CMK (cell line): ENCODE measurements at regions not wholly inside any gene's neighbourhood (a gene's known extent, or its start where the extent isn't known, plus 50 kb on each side); places are given as distances from the start of the nearest gene placed in this dataset.

Source experiments
- DNase-seq: peaks from one replicate; pipeline ENCODE4 v3.0.0-alpha.2; 2010; ENCODE audit warnings: low read depth

DNA sequence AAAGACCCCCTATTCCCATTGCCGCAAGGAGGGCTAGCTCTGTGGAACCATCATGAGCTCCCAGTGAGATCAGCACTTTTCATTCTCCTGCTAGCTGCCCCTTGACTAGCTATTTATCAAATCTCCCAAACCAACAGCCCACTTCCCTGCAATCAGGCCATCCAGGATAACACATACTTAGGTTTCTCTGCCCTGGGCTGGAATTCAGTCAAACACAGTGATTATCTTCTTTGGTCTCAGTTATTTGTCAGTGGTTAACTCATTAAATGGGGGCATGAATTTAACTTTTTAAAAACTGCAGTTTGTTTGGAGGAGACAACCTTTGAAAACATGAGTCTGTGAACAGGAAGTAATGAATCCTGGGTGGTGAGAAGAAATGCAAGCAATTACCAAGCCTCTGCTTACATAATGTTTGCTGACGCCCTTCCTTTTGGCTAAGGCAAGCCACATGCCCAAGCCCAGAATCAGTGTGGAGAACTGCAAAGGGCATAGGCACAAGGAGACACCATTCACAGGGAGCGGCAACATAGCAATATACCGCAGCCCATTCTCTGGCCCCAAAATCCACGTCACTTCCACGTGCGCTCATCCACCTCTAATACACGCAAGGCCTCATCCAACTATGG, 275.0 kb downstream of the DRD1 start:
- no peak for DNase-seq

- DNase-seq = no peak
These were observed 278.0 kb downstream of the DRD1 start for GRCh38 chr5:175166026-175166425.

DNA sequence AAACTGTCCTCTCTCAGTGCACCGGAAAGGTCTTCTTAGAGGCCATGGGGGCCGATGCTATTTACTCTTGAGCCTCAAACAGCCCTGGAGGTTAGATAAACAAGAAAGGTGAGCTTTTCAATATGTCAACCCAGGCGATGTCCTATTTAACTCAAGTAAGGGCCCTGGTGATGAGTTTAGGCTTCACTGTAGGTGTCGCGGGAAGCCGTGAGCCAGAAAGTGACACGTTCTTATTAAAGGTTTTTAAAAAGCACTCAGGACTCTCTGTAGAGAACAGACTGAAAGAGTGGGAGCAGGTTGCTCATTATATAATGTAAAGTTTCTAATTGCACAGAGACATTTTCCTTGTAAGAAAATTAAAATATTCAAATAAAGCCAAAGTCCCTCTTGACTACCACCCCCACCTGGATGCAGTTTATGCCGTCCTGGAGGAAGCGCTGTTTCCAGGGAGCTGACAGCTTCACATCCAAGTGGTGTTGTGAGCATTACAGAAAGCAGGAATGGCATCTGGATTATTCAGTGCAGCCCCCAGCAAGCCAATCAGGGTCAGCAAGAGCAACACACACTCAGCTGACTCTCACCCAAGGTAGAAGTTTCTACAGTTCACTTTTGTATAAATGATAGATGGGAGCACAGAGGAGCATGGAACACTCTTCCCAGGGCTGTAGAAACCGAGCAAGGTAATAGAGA, 280.3 kb downstream of the DRD1 start:
- no peak for DNase-seq

DNA sequence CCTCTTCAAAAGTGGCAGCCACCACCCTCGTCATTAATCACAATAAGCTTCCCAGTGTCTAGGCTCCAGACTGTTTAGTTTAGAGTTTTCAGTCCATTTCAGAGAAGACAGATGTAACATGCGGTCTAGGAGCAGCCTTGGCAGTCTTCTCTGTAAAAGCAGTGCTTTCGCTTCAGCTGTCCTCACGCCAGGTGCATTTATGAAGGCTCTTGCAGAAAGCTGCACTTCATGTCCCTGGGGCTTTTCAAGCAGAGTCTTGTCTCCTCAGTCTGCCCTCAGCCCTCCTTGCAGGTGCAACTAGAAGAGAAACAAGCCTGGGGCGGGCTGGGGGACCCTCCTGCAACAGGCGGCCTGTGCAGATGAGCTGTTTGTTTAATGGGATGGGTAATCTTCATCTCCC, 281.9 kb downstream of the DRD1 start:
- no peak for DNase-seq

- no peak for DNase-seq
These were observed 284.0 kb downstream of the DRD1 start for GRCh38 chr5:175159956-175160355.

DNA sequence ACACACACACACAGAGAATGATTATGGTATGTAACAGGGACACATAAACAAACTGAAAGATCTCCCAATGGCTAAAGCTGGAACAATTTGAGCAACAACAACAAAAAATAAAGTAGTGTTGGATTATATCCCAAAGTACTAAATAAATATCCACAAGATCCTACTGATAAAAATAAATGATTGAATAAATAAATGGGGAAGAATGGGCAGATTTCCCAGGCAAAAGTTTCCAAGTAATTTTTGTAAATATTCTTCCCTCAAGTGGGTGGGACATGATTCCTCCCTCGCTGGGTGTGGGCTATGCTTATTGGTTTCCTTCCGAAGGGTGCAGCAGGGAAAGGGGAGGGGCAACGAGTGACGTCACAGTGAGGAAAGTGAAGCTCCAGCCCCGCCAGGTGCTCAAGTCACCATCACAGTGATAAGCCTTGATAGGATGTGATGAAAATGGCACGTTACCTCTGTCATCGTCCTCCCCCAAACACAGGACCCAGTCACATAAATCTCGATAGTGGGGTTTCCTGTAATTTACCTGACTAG, 295.3 kb downstream of the DRD1 start:
- no peak for DNase-seq

DNA sequence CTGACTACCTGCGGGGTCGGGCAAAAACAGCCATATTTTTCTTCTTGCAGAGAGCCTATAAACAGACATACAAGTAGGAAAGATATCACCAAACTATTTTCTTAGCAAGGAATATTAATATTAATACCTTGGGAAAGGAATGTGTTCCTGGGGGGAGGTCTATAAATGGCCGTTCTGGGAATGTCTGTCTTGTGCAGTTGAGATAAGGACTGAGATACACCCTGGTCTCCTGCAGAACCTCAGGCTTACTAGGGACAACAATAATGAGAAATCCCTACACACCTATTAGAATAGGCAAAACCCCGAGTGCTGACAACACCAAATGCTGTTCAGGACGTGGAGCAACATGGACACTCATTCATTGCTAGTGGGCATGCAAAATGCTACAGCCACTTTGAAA, 297.2 kb downstream of the DRD1 start:
- no peak for DNase-seq

GRCh38 chr5:175141421-175141820, 302.6 kb downstream of the DRD1 start:
- DNase-seq = no peak

DNA sequence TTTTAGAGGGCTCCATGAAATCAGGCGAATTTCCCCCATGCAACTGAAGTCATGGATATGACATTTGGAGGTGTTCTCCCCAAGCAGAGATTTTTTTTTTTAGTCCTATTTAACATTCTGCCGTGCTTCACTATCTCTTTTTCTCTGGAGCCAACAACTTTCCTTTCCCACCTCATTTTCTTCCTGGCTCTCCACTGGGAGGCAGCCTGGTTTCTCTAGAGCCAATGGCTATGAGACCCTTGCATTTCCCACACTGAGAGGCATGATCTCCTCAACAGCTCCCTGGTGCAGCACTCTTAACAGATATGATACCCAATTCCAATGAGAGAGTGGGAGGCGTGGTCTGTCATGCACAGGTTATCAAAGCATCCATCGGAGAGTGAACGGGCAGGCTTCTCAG, 310.8 kb downstream of the DRD1 start:
- DNase-seq = no peak

- no peak for DNase-seq
These were observed 312.6 kb downstream of the DRD1 start for GRCh38 chr5:175131432-175131831.

DNA sequence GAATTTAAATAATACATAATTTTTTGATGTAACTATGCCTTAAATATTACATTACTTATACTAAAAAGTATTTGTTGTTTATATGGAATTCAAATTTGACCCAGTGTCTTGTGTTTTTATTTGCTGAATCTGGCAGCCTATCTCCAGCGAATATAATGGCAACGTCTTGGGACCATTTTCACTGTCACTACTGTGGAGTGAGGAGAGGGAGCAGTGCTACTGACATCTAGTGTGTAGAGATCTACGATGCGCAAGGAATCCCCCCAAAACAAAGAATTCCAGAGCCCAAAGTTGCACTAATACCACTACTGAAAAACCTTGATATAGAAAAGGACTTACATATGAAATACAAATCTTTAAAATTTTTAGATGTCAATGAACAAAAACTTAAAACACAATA, 314.4 kb downstream of the DRD1 start:
- no peak for DNase-seq

- peak; percentile 58 for DNase-seq
These were observed 314.9 kb downstream of the DRD1 start for GRCh38 chr5:175129121-175129520.

- DNase-seq = no peak
These were observed 319.2 kb downstream of the DRD1 start for GRCh38 chr5:175124821-175125220.

DNA sequence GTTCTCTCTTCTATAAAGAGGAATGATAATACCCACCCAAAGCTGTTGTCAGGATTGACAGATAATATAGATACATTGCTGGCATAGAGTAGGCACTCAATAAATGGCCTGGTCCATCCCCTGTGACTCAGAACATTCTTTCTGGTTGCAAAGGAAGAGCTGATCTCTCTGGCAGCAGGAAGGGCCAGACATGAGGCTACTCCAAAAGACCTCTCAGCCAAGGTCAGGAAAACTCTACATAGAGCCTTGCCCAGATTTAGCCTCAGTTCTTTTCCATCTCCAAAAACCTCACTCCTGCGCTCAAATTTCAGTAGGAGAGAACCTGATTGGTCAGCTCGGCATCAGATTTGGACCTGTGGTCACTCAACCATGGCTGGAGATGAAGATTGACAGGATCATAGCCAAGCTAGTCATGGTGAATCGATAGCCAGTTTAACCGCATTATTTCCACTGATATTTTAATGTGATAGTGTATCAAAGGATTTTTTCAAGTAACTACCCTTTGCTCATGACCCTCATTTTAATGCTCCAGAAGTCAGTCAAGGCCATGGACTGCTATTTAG, 319.6 kb downstream of the DRD1 start:
- DNase-seq = no peak

DNA sequence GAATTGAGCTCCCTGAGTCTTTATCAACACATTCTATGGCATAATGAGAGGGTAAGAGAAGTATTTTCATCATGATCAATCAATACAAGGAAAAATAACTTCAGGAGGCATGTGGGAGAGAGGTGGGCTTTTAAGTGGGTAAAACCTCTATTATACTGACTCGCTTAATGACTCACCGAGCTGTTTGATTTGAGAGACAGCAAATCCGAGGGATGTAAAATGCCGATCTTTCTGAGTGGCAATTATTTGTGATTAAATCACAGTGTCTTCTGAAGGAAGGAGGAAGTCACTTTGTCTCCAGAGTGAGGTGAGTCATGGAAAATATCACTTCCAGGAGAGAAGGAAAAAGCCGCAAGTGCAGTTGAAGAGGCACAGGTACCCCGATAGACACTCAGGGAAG, 320.4 kb downstream of the DRD1 start:
- no peak for DNase-seq

- no peak for DNase-seq
These were observed 322.5 kb downstream of the DRD1 start for GRCh38 chr5:175121457-175121856.

DNA sequence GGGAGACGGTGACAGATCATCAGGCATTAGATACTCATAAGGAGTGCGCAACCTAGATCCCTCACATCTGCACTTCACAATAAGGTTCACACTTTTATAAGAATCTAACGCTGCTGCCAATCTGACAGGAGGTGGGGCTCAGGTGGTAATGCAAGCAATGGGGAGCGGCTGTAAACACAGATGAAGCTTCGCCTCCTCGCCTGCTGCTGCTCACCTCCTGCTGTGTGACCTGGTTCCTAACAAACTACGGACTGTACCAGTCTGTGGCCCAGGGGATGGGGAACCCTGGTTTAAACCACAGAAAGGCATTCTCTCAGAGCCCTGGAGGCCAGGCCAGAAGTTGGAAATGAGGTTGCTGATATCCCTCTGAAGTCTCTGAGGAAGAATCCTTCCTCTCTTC, 323.6 kb downstream of the DRD1 start:
- DNase-seq = no peak

- no peak for DNase-seq
These were observed 325.2 kb downstream of the DRD1 start for GRCh38 chr5:175118700-175119309.

DNA sequence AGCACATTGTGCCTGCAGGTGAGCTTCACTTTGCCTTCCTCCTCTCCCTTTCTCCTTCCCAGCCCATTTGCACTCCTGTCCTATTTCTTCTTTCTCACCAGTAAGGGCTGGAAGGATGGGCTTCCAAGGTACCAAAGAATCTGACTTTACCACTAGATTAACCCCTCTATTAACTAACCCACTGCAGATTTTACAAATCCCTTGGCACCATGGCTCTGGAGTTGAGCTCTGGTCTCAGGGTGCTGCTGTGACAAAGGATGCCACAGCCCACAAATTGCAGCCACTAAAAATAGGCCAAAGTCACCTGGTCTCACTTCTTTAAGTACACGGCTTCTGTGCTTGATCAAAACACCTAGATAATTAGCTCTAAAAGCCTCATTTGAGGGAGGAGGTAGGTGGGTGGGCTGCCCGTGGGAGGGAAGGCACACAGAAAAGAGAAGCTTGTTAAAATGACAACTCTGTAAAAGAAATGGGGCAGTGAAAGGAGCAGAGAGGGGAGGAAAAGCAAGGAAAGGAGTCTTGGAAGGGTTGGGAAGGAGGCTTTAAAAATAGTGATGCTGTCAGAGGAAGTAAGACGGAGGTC, 327.4 kb downstream of the DRD1 start:
- no peak for DNase-seq

DNA sequence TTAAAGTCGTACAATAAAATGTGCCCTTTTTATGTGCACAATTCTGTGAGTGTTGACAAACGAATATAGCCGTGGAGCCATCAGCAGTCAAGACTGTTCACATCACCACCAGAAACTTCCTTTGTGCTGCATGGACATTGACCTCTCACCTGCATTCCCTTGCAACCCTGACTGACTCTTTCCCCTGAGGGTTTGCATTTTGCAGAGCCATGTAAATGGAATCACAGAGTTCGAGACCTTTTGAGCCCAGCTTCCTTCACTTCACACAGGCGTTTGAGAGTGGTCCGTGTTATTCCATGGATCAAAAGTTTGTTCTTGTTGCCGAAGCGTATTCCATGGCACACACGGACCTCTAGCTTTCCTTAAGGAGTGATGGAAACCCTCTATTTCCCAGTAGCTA, 328.2 kb downstream of the DRD1 start:
- no peak for DNase-seq

GRCh38 chr5:175113947-175114346, 330.0 kb downstream of the DRD1 start:
- DNase-seq = no peak

DNA sequence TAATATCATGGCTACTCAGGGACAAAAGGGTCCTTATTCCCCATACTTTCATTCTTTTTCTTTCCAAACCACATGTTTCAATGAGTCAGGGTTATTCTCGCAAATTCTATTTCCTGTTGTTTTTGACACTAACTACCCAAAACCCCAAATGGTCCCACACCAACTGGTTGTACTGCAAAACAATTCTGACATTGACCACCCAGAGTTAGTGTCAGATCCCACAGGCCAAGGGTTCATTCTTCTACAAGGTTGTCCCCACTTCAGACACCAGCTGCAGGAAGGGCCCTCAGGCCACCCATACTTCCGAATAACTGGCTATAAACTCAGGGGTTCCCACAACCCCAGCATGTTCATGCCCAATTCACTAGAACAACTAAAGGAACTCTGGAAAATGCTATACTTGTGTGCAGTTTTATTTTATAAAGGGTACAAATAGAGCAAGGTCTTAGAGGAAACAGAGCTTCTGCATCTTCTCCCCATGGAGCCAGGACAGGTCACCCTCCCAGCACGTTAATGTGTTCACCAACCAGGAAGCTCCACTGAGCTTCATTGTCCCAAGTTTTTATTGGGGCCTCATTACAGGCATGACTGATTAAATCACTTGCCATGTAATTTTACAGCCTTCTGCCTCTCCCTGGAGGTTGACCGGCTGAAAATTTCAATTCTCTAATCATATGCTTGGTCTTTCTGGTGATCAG, 334.8 kb downstream of the DRD1 start:
- no peak for DNase-seq
